SU-DHL-6 (cell line): ENCODE measurements at regions not wholly inside any gene's neighbourhood (a gene's known extent, or its start where the extent isn't known, plus 50 kb on each side); places are given as distances from the start of the nearest gene placed in this dataset.

ENCODE experiments used
- H2AFZ ChIP-seq: fragments of 200-600 bp; sonication (generic); 2 replicates; pipeline ENCODE4 v1.6.1; 2014; ENCODE audit warnings: low read depth, mild to moderate bottlenecking, moderate library complexity, mixed read lengths, antibody characterized with exemption, low read length; ENCODE audit not compliant: severe bottlenecking
- H3F3A ChIP-seq: fragments of 200-600 bp; shearing (Covaris generic); 2 replicates; pipeline ENCODE4 v1.6.0; 2016; ENCODE audit warnings: antibody characterized with exemption, mild to moderate bottlenecking; ENCODE audit not compliant: insufficient read depth
- H3K27ac ChIP-seq: fragments of 200-600 bp; sonication (generic); 2 replicates; pipeline ENCODE4 v1.5.1; 2016; ENCODE audit warnings: low read depth, mild to moderate bottlenecking, low read length, moderate library complexity, mixed read lengths
- H3K27me3 ChIP-seq: fragments of 200-600 bp; sonication (generic), shearing (Covaris generic); 2 replicates; pipeline ENCODE4 v1.6.0; 2014; ENCODE audit warnings: mild to moderate bottlenecking, low read length
- H3K36me3 ChIP-seq: fragments of 200-600 bp; sonication (generic); 2 replicates; pipeline ENCODE4 v1.6.1; 2014; ENCODE audit warnings: mild to moderate bottlenecking, low read length, mixed read lengths
- H3K4me2 ChIP-seq: fragments of 300-600, 200-600 bp; shearing (Covaris generic), sonication (generic); 2 replicates; pipeline ENCODE4 v1.6.0; 2014; ENCODE audit warnings: low read length, low read depth, mild to moderate bottlenecking; ENCODE audit not compliant: poor library complexity, severe bottlenecking
- H3K4me3 ChIP-seq: fragments of 200-600 bp; sonication (generic); 2 replicates; pipeline ENCODE4 v1.5.1; 2014; ENCODE audit warnings: antibody characterized with exemption, low read length, mild to moderate bottlenecking, mixed read lengths; ENCODE audit not compliant: insufficient read depth, poor library complexity, severe bottlenecking
- H3K79me2 ChIP-seq: fragments of 200-600 bp; sonication (generic); 2 replicates; pipeline ENCODE4 v1.6.1; 2014; ENCODE audit warnings: mild to moderate bottlenecking, low read length, moderate library complexity; ENCODE audit not compliant: insufficient read depth
- H3K9ac ChIP-seq: fragments of 200-600 bp; sonication (generic); 2 replicates; pipeline ENCODE4 v1.7.0; 2014; ENCODE audit warnings: mild to moderate bottlenecking, low read length
- H3K9me2 ChIP-seq: fragments of 200-600 bp; sonication (generic); replicated peaks from 2 replicates; pipeline ENCODE4 v1.6.1; 2014; ENCODE audit warnings: low read length; ENCODE audit not compliant: insufficient read depth
- H3K9me3 ChIP-seq: fragments of 200-600 bp; sonication (generic); 2 replicates; pipeline ENCODE4 v1.6.1; 2014; ENCODE audit warnings: low read length, mixed read lengths; ENCODE audit not compliant: insufficient read depth
- H4K20me1 ChIP-seq: fragments of 200-600 bp; sonication (generic); 2 replicates; pipeline ENCODE4 v1.6.1; 2014; ENCODE audit warnings: low read depth, mild to moderate bottlenecking, antibody characterized with exemption, low read length, moderate library complexity, mixed read lengths
- EZH2phosphoT487 ChIP-seq: fragments of 200-600 bp; sonication (generic), shearing (Covaris generic); conservative IDR thresholded peaks from 2 replicates; pipeline ENCODE4 v1.6.1; 2018; ENCODE audit warnings: mild to moderate bottlenecking, antibody characterized with exemption, low read length, moderate library complexity, mixed read lengths
- TF ChIP-seq, protein P1 (sequence below): fragments of 200-600 bp; sonication (generic); IDR thresholded peaks from one replicate; pipeline ENCODE4 v1.5.1; 2017; ENCODE audit warnings: antibody characterized with exemption, mild to moderate bottlenecking, low read length, moderate library complexity; ENCODE audit not compliant: insufficient read depth, poor library complexity, severe bottlenecking

DNA sequence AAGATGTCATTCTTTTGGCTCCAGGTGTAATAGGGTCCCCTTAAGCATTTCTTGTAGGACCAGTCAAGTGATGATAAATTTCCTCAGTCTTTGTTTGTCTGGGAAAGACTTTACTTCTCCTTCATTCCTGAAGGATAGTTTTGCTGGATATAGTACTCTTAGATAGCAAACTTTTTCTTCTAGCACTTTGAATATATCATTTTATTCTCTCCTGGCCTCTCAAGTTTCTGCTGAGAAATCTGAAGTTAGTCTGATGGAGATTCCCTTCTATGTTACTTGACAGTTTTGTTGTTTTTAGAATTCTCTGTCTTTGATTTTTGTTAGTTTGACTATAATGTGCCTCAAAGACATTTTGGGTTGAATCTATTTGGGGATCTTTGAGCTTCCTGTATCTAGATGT is 181.2 kb upstream of the HES1 start:
- H3K4me3 ChIP-seq = no peak overlapping the region
- no peak overlapping the region for H3K9ac ChIP-seq
- no peak overlapping the region for H3K27ac ChIP-seq
- no peak overlapping the region for H3K4me2 ChIP-seq
- H3K36me3 ChIP-seq = no peaks in the 10 kb centered on the region
- TF ChIP-seq, protein P1, sequence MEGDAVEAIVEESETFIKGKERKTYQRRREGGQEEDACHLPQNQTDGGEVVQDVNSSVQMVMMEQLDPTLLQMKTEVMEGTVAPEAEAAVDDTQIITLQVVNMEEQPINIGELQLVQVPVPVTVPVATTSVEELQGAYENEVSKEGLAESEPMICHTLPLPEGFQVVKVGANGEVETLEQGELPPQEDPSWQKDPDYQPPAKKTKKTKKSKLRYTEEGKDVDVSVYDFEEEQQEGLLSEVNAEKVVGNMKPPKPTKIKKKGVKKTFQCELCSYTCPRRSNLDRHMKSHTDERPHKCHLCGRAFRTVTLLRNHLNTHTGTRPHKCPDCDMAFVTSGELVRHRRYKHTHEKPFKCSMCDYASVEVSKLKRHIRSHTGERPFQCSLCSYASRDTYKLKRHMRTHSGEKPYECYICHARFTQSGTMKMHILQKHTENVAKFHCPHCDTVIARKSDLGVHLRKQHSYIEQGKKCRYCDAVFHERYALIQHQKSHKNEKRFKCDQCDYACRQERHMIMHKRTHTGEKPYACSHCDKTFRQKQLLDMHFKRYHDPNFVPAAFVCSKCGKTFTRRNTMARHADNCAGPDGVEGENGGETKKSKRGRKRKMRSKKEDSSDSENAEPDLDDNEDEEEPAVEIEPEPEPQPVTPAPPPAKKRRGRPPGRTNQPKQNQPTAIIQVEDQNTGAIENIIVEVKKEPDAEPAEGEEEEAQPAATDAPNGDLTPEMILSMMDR = no peak
- no peak for TF ChIP-seq EZH2phosphoT487
- no peaks in the 10 kb centered on the region for H3K79me2 ChIP-seq
- H3K9me2 ChIP-seq = no peaks in the 10 kb centered on the region
- no peaks in the 10 kb centered on the region for H3K9me3 ChIP-seq
- H2AFZ ChIP-seq = no peak overlapping the region
- no peaks in the 10 kb centered on the region for H3F3A ChIP-seq
- H4K20me1 ChIP-seq = no peaks in the 10 kb centered on the region
- 0 out of 2 replicates have a peak, but pooled peaks cover 3% of the 10 kb centered on the region for H3K27me3 ChIP-seq

DNA sequence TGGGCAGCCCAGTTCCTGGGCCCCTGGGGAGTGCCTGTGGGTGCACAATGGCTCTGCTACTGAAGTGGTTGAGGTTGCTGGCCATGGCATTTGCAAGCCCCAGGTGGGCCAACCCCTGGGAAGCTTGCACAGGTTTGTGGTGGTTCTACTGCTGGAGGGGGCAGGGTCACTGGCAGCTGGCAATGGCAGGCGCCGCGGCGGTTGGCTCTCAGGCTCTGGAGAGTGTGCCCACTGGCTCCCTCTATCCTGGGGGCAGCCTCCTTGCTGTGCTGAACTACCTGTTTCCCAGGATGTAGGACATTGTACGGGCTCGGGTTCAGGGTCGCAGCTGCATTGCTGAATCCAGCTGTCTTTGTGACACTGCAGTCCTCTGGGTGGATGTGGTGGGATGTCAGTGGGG is 180.2 kb upstream of the HES1 start:
- TF ChIP-seq, protein P1 = no peak
- no peak for TF ChIP-seq EZH2phosphoT487

DNA sequence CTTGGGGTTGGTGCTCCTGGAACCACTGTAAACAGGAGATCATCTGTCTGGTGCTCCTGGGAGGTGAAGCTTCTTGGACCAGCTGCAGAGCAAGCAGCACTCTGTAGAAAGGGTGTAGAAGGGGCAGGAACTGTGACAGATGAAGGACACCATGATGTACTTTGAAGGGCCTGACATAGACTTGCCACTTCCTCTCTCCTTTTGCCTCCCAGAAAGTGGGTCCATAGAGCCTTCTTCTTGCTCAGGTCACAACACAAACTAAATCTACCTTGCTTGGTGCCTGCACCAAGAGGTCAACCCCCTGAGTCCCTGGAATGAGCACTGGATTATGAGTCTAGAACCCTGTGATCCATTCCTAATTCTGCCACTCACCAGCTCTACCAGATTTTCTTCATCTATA is 176.1 kb upstream of the HES1 start:
- no peak overlapping the region for H3K4me3 ChIP-seq
- H3K27ac ChIP-seq = no peak overlapping the region
- no peaks in the 10 kb centered on the region for H3F3A ChIP-seq
- H3K9ac ChIP-seq = no peak overlapping the region
- no peak overlapping the region for H2AFZ ChIP-seq
- no peaks in the 10 kb centered on the region for H3K27me3 ChIP-seq
- TF ChIP-seq EZH2phosphoT487 = no peak
- TF ChIP-seq, protein P1 = no peak
- no peaks in the 10 kb centered on the region for H3K9me2 ChIP-seq
- H3K36me3 ChIP-seq = no peaks in the 10 kb centered on the region
- H3K79me2 ChIP-seq = no peaks in the 10 kb centered on the region
- no peaks in the 10 kb centered on the region for H3K9me3 ChIP-seq
- no peaks in the 10 kb centered on the region for H4K20me1 ChIP-seq
- H3K4me2 ChIP-seq = no peak overlapping the region

More for the DNA sequence above, 180.2 kb upstream of the HES1 start:
- Histone ChIP-seq H3K9me3 (no peaks in the 10 kb centered on the region), H3K36me3 (no peaks in the 10 kb centered on the region), H3K4me2 (no peak overlapping the region), H3F3A (no peaks in the 10 kb centered on the region), H4K20me1 (no peaks in the 10 kb centered on the region), H3K9ac (no peak overlapping the region), H3K27ac (no peak overlapping the region), H3K4me3 (no peak overlapping the region), H2AFZ (no peak overlapping the region), H3K79me2 (no peaks in the 10 kb centered on the region), H3K27me3 (0 out of 2 replicates have a peak, but pooled peaks cover 3% of the 10 kb centered on the region), H3K9me2 (no peaks in the 10 kb centered on the region)
